ENCODE measurements at regions not wholly inside any gene's neighbourhood (a gene's known extent, or its start where the extent isn't known, plus 50 kb on each side); places are given as distances from the start of the nearest gene placed in this dataset.

DNA sequence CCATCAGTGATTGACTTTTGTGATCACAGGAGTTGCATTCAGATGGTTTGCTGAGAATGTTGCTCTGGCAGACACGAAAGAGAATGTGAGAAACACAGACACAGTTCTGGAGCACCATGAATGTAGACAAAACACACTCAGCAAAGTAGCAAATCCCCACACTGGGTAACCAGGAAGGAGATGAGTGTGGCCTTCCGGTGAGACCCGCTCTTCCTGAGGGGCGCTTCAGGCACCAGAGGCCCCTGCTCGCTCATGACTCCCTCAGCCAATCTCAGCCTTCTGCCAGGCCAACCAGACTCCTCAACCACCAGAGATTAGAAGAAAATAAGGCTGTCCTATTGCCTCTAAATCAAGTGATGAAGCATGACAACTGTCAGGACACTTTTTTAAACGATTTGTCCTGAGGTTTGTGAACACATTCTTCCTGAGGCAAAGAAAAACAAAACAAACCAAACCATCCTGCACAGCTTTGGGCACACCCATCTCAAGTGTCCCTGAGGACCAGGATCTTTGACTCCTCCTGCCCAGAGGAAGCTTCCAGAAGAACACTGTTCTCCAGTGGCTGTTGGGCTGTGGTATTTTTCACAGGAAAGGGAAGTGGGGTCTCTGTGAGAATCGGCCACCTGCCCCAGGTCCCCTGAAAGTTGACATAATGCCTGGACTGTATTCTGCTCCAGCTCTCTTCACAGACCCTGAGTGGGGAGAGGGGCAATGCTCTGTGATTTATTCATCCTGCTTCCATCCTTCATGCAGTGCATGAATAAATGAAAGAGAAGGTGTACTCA, 152.8 kb downstream of the BCL11A start:
- Mint-ChIP-seq H3K9me3 (no peaks in the 10 kb centered on the region), H3K4me1 (no peaks in the 10 kb centered on the region), H3K4me3 (no peak overlapping the region), H3K36me3 (ENCODE audit: insufficient read depth) (no peaks in the 10 kb centered on the region), H3K27me3 (no peaks in the 10 kb centered on the region), H3K27ac (ENCODE audit: low read depth) (no peak overlapping the region)
- ATAC-seq (replicated peaks; ENCODE audit: extremely low read depth, poor library complexity, severe bottlenecking) (no peak), DNase-seq (ENCODE audit: low spot score in 2 of 2) (no peak)

DNA sequence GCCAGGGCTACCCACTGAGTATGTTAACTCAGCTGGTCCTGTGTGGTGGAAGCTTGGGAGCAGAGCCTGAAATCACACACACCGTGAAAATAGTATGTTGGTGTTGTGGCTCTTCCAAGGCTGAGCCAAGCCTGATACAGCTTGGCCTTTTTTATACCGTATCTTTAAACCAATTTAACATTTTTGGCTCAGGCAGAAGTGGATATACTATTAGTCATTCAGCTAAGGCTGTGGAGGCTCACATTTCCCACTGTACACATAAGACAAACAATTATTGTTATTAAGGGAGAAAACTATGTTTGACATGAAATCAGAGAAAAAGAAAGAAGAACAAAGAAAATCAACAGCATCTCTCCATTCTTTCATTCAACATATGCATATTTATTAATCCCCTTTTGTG, 159.0 kb downstream of the BCL11A start:
- DNase-seq (ENCODE audit: low spot score in 2 of 2) (no peak), ATAC-seq (replicated peaks; ENCODE audit: extremely low read depth, poor library complexity, severe bottlenecking) (no peak)
- Mint-ChIP-seq H3K27ac (ENCODE audit: low read depth) (no peak overlapping the region), H3K27me3 (peaks cover 16% of the 10 kb centered on the region), H3K4me1 (no peaks in the 10 kb centered on the region), H3K4me3 (no peak overlapping the region), H3K36me3 (ENCODE audit: insufficient read depth) (no peaks in the 10 kb centered on the region), H3K9me3 (no peaks in the 10 kb centered on the region)

DNA sequence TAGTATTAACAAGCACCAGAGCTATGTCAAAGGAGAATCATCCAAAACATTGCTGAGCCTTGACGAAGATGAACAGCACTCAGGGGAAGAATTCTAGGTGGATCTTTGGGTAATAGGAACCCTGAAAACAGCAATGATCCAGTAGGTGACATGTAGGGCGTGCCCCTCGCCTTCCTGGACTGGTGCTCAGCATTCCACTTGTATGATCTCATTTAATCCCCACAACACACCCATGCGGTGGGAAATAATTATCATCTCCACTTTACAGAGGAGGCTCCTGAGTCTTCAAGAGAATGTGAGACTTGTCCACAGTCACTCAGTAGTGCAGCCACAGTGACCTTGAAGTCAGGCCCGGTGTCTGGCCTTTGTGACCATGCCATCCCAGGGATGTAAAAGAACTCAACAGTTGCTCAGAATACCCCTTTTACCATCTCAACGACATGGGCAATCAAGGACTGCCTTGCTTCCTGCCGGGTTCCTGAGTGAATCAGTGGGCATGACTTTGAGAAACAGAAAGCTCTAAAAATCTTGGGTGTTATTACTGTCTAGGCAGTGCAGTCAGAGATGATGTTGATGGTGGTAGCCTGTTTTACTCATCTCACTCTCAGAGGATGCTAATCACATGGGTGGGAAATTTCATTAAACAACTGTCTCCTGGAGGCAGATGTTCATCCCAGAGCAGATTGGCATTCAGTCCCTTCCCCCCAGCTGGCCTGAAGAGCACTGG, 161.6 kb downstream of the BCL11A start:
- H3K27me3 Mint-ChIP-seq, result peaks cover 16% of the 10 kb centered on the region
- ATAC-seq (replicated peaks; ENCODE audit: extremely low read depth, poor library complexity, severe bottlenecking) (no peak), DNase-seq (ENCODE audit: low spot score in 2 of 2) (no peak)
- H3K4me3 Mint-ChIP-seq, result no peak overlapping the region
- H3K27ac Mint-ChIP-seq (ENCODE audit: low read depth), result no peak overlapping the region
- no peaks in the 10 kb centered on the region for H3K9me3 Mint-ChIP-seq
- H3K36me3 Mint-ChIP-seq (ENCODE audit: insufficient read depth), result no peaks in the 10 kb centered on the region
- no peaks in the 10 kb centered on the region for H3K4me1 Mint-ChIP-seq

- Mint-ChIP-seq H3K27ac (ENCODE audit: low read depth) (no peak overlapping the region), H3K4me3 (no peak overlapping the region), H3K27me3 (peaks cover 16% of the 10 kb centered on the region), H3K36me3 (ENCODE audit: insufficient read depth) (no peaks in the 10 kb centered on the region), H3K4me1 (no peaks in the 10 kb centered on the region), H3K9me3 (no peaks in the 10 kb centered on the region)
- ATAC-seq (replicated peaks; ENCODE audit: extremely low read depth, poor library complexity, severe bottlenecking), result no peak
- DNase-seq (ENCODE audit: low spot score in 2 of 2), result no peak
These were observed 162.2 kb downstream of the BCL11A start for GRCh38 chr2:60391230-60391629.

- Mint-ChIP-seq H3K36me3 (ENCODE audit: insufficient read depth) (no peaks in the 10 kb centered on the region), H3K9me3 (no peaks in the 10 kb centered on the region), H3K27me3 (peaks cover 23% of the 10 kb centered on the region), H3K27ac (ENCODE audit: low read depth) (no peak overlapping the region), H3K4me1 (no peaks in the 10 kb centered on the region), H3K4me3 (no peak overlapping the region)
- DNase-seq (ENCODE audit: low spot score in 2 of 2), result no peak
- no peak for ATAC-seq (replicated peaks; ENCODE audit: extremely low read depth, poor library complexity, severe bottlenecking)
These were observed 167.0 kb downstream of the BCL11A start for GRCh38 chr2:60386436-60386835.

GRCh38 chr2:60385648-60386047, 167.8 kb downstream of the BCL11A start:
- H3K9me3 Mint-ChIP-seq, result no peaks in the 10 kb centered on the region
- peaks cover 31% of the 10 kb centered on the region for H3K27me3 Mint-ChIP-seq
- no peak overlapping the region for H3K4me3 Mint-ChIP-seq
- ATAC-seq (replicated peaks; ENCODE audit: extremely low read depth, poor library complexity, severe bottlenecking) (no peak), DNase-seq (ENCODE audit: low spot score in 2 of 2) (no peak)
- no peaks in the 10 kb centered on the region for H3K4me1 Mint-ChIP-seq
- no peaks in the 10 kb centered on the region for H3K36me3 Mint-ChIP-seq (ENCODE audit: insufficient read depth)
- H3K27ac Mint-ChIP-seq (ENCODE audit: low read depth), result no peak overlapping the region

DNA sequence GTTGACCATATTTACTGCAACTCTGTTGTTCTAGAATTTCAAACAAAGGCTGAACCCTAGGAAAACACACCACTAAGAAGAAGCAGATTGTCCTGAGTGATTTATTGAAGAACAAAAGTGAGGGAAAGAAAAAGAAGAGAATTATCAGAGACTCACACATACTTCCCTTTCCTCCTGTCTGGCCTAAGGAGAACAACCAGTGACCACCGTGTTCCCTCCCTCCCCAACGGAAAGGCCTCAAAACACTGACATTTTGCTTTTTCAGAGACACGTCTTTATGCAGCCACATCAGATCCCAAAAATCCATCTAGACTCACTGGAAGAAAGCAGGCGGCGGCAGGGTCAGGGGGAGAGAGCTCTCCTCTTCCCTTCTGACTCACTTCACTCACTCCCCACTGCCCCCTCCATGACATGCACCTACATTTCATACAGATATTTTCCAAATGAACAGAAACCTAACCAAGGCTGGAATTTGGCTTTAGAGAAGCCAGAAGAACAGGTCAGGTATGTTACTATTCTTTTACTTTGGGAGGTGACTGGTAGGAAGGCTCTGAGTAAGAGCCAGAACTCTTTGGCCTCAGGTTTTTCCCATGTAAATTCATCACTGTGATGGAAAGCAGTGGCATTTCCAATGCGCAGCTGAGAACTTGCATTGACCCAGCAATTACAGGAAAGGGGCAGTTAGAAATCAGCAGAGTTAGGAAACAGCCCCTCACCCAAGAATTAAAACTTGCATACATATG, 169.9 kb downstream of the BCL11A start:
- Mint-ChIP-seq H3K27me3 (peaks cover 42% of the 10 kb centered on the region), H3K27ac (ENCODE audit: low read depth) (no peak overlapping the region), H3K9me3 (no peaks in the 10 kb centered on the region), H3K4me1 (no peaks in the 10 kb centered on the region), H3K36me3 (ENCODE audit: insufficient read depth) (no peaks in the 10 kb centered on the region), H3K4me3 (no peak overlapping the region)
- DNase-seq (ENCODE audit: low spot score in 2 of 2) (no peak), ATAC-seq (replicated peaks; ENCODE audit: extremely low read depth, poor library complexity, severe bottlenecking) (no peak)

DNA sequence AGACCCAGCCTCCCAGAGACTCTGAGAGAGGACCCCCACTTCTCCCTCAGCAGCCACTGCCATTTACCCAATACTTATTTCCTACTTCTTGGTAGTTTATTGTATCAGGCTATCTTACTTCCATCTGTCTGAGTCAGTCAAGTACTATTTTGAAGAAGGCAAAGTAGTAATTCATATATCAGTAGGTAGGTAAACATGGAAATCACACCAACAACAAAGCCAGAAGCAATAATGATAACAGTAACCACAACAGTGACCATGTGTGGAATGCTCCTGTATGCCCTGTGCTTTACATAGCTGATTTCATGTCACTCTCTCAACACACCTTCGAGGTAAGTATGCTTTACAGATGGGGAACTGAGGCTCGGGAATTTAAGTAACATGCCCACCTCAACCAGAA, 173.0 kb downstream of the BCL11A start:
- DNase-seq (ENCODE audit: low spot score in 2 of 2) (no peak), ATAC-seq (replicated peaks; ENCODE audit: extremely low read depth, poor library complexity, severe bottlenecking) (no peak)
- peaks cover 42% of the 10 kb centered on the region for H3K27me3 Mint-ChIP-seq
- H3K9me3 Mint-ChIP-seq, result no peaks in the 10 kb centered on the region
- H3K4me3 Mint-ChIP-seq, result no peak overlapping the region
- H3K27ac Mint-ChIP-seq (ENCODE audit: low read depth), result no peak overlapping the region
- no peaks in the 10 kb centered on the region for H3K36me3 Mint-ChIP-seq (ENCODE audit: insufficient read depth)
- no peaks in the 10 kb centered on the region for H3K4me1 Mint-ChIP-seq

- DNase-seq (ENCODE audit: low spot score in 2 of 2) (no peak), ATAC-seq (replicated peaks; ENCODE audit: extremely low read depth, poor library complexity, severe bottlenecking) (no peak)
- no peaks in the 10 kb centered on the region for H3K9me3 Mint-ChIP-seq
- no peaks in the 10 kb centered on the region for H3K36me3 Mint-ChIP-seq (ENCODE audit: insufficient read depth)
- no peak overlapping the region for H3K27ac Mint-ChIP-seq (ENCODE audit: low read depth)
- peaks cover 42% of the 10 kb centered on the region for H3K27me3 Mint-ChIP-seq
- H3K4me3 Mint-ChIP-seq, result no peak overlapping the region
- H3K4me1 Mint-ChIP-seq, result no peaks in the 10 kb centered on the region
These were observed 173.8 kb downstream of the BCL11A start for GRCh38 chr2:60379684-60380083.

DNA sequence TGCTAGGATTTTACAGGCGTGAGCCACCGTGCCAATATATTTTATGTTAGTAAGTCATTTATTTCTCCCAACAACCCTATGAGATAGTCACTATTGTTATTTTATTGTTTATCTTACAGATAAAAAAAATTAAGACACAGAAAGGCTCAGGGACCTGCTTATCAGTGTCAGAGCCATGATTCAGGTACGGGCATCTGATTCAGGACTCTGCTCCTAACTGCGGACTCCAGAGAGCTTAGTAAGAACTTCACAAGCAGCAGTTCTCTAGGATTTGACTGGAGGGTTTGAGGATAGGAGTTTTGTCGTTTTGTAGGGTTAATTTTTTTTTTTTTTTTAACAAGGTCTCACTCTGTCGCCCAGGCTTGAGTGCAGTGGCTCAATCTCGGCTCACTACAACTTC, 174.2 kb downstream of the BCL11A start:
- no peaks in the 10 kb centered on the region for H3K4me1 Mint-ChIP-seq
- no peak overlapping the region for H3K27ac Mint-ChIP-seq (ENCODE audit: low read depth)
- H3K27me3 Mint-ChIP-seq, result peaks cover 42% of the 10 kb centered on the region
- DNase-seq (ENCODE audit: low spot score in 2 of 2) (no peak), ATAC-seq (replicated peaks; ENCODE audit: extremely low read depth, poor library complexity, severe bottlenecking) (no peak)
- no peaks in the 10 kb centered on the region for H3K36me3 Mint-ChIP-seq (ENCODE audit: insufficient read depth)
- no peak overlapping the region for H3K4me3 Mint-ChIP-seq
- no peaks in the 10 kb centered on the region for H3K9me3 Mint-ChIP-seq

- Mint-ChIP-seq H3K4me3 (no peak overlapping the region), H3K36me3 (ENCODE audit: insufficient read depth) (no peaks in the 10 kb centered on the region), H3K27ac (ENCODE audit: low read depth) (no peak overlapping the region), H3K9me3 (no peaks in the 10 kb centered on the region), H3K27me3 (peaks cover 31% of the 10 kb centered on the region), H3K4me1 (no peaks in the 10 kb centered on the region)
- DNase-seq (ENCODE audit: low spot score in 2 of 2), result no peak
- ATAC-seq (replicated peaks; ENCODE audit: extremely low read depth, poor library complexity, severe bottlenecking), result no peak
These were observed 175.6 kb downstream of the BCL11A start for GRCh38 chr2:60377825-60378224.

DNA sequence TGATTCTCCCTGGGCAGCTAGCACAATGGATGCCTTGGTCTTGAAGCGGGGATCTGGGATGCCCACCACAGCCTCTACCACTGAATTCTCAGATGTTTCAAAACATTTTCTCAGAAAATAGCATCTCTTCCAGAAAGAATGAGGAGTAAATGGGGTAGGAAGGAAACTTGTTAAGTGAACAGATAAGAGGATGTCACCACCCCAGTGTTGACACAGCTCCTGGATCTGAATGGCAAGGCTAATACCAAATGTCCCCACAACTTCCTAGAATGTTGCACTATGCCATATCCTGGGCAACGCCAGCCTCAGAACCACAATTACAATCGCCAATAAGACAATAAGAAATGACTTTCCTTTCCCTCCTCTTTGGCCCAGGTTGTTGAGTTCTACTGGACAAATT, 177.2 kb downstream of the BCL11A start:
- no peaks in the 10 kb centered on the region for H3K36me3 Mint-ChIP-seq (ENCODE audit: insufficient read depth)
- peaks cover 17% of the 10 kb centered on the region for H3K27me3 Mint-ChIP-seq
- no peaks in the 10 kb centered on the region for H3K4me1 Mint-ChIP-seq
- ATAC-seq (replicated peaks; ENCODE audit: extremely low read depth, poor library complexity, severe bottlenecking) (no peak), DNase-seq (ENCODE audit: low spot score in 2 of 2) (no peak)
- H3K27ac Mint-ChIP-seq (ENCODE audit: low read depth), result no peak overlapping the region
- no peaks in the 10 kb centered on the region for H3K9me3 Mint-ChIP-seq
- H3K4me3 Mint-ChIP-seq, result no peak overlapping the region

GRCh38 chr2:60371681-60372080, 181.8 kb downstream of the BCL11A start:
- Mint-ChIP-seq H3K9me3 (no peaks in the 10 kb centered on the region), H3K27ac (ENCODE audit: low read depth) (no peak overlapping the region), H3K4me3 (no peak overlapping the region), H3K4me1 (no peaks in the 10 kb centered on the region), H3K27me3 (no peaks in the 10 kb centered on the region), H3K36me3 (ENCODE audit: insufficient read depth) (no peaks in the 10 kb centered on the region)
- ATAC-seq (replicated peaks; ENCODE audit: extremely low read depth, poor library complexity, severe bottlenecking), result no peak
- no peak for DNase-seq (ENCODE audit: low spot score in 2 of 2)
